ENCODE measurements at regions not wholly inside any gene's neighbourhood (a gene's known extent, or its start where the extent isn't known, plus 50 kb on each side); places are given as distances from the start of the nearest gene placed in this dataset.

- TF ChIP-seq CTCF (IDR thresholded peaks at IDR 0.05; ENCODE audit: borderline replicate concordance, extremely low read depth, low read length, poor library complexity, severe bottlenecking): no peak
- no peak for TF ChIP-seq EZH2 (IDR thresholded peaks at IDR 0.05; ENCODE audit: borderline replicate concordance, low read depth, low read length, severe bottlenecking)
These were observed 212.4 kb upstream of the POU1F1 start for GRCh38 chr3:87488765-87489164.

Measured in DND-41 (cell line).